ENCODE measurements at regions not wholly inside any gene's neighbourhood (a gene's known extent, or its start where the extent isn't known, plus 50 kb on each side); places are given as distances from the start of the nearest gene placed in this dataset.

- H3K4me3 ChIP-seq (ENCODE audit: low read length), result no peak overlapping the region
- no peak overlapping the region for H3K27ac ChIP-seq (ENCODE audit: low read length)
- no peak for DNase-seq (ENCODE audit: low read depth, low spot score)
- no peaks in the 10 kb centered on the region for H3K36me3 ChIP-seq (ENCODE audit: control insufficient read depth, insufficient read depth, low read length)
- H3K4me1 ChIP-seq (ENCODE audit: control insufficient read depth, insufficient read depth, low read length), result no peaks in the 10 kb centered on the region
- WGBS (ENCODE audit: insufficient coverage, insufficient read length), result no CpG with 5 or more reads among the region's 2 CpGs
- no peaks in the 10 kb centered on the region for H3K9me3 ChIP-seq (ENCODE audit: control insufficient read depth, insufficient read depth, low read length)
- no peaks in the 10 kb centered on the region for H3K27me3 ChIP-seq (ENCODE audit: control insufficient read depth, insufficient read depth, low read length)
These were observed 314.7 kb downstream of the PDGFC start for GRCh38 chr4:156656896-156657295.

GRCh38 chr4:156654410-156654809 is 317.2 kb downstream of the PDGFC start:
- H3K27me3 ChIP-seq (ENCODE audit: control insufficient read depth, insufficient read depth, low read length), result no peaks in the 10 kb centered on the region
- no peaks in the 10 kb centered on the region for H3K4me1 ChIP-seq (ENCODE audit: control insufficient read depth, insufficient read depth, low read length)
- DNase-seq (ENCODE audit: low read depth, low spot score), result no peak
- no peak overlapping the region for H3K27ac ChIP-seq (ENCODE audit: low read length)
- no CpG with 5 or more reads among the region's 5 CpGs for WGBS (ENCODE audit: insufficient coverage, insufficient read length)
- H3K9me3 ChIP-seq (ENCODE audit: control insufficient read depth, insufficient read depth, low read length), result no peaks in the 10 kb centered on the region
- H3K36me3 ChIP-seq (ENCODE audit: control insufficient read depth, insufficient read depth, low read length), result no peaks in the 10 kb centered on the region
- H3K4me3 ChIP-seq (ENCODE audit: low read length), result no peak overlapping the region

DNA sequence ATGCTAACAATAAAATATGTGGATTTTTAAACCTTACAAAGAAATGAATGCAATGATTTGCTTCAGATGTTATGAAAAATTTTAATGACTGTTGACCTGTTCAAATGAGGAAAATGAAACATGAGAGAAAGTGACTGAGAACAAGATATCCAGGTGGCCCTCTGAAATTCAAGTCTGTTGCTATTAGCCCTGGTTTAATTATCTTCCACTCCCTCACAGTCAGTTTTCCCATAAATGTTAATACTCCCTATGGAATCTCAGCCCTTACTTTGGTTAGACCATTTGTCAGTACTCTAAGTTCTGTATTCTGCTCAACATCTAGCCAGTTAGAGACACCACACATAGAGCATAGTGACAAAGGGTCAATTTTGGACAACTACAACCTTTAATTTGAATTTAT is 327.8 kb downstream of the PDGFC start:
- Histone ChIP-seq H3K27ac (ENCODE audit: low read length) (no peak overlapping the region), H3K4me3 (ENCODE audit: low read length) (no peak overlapping the region), H3K9me3 (ENCODE audit: control insufficient read depth, insufficient read depth, low read length) (no peaks in the 10 kb centered on the region), H3K36me3 (ENCODE audit: control insufficient read depth, insufficient read depth, low read length) (no peaks in the 10 kb centered on the region), H3K27me3 (ENCODE audit: control insufficient read depth, insufficient read depth, low read length) (no peaks in the 10 kb centered on the region), H3K4me1 (ENCODE audit: control insufficient read depth, insufficient read depth, low read length) (no peaks in the 10 kb centered on the region)
- DNase-seq (ENCODE audit: low read depth, low spot score), result no peak

DNA sequence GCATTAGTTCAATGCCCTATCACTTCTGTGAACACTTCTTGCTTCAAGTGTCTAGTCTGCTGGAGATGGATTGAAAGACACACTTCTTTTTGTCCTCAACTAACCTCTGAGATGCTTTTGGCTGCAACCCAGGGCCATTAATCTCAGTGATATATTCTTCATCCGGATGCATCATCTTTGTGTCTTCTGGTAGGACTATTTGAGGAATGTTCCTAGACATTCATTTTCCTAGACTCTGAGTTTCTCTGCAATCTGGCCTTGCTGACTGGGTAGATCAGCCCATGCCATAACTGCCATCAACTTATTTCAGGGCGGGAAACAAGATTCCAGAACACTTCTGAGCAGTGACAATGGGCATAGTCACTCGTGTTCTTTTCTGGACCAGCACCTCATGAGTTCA is 329.4 kb downstream of the PDGFC start:
- no peak overlapping the region for H3K27ac ChIP-seq (ENCODE audit: low read length)
- no peaks in the 10 kb centered on the region for H3K36me3 ChIP-seq (ENCODE audit: control insufficient read depth, insufficient read depth, low read length)
- no peaks in the 10 kb centered on the region for H3K27me3 ChIP-seq (ENCODE audit: control insufficient read depth, insufficient read depth, low read length)
- H3K4me1 ChIP-seq (ENCODE audit: control insufficient read depth, insufficient read depth, low read length), result no peaks in the 10 kb centered on the region
- no peaks in the 10 kb centered on the region for H3K9me3 ChIP-seq (ENCODE audit: control insufficient read depth, insufficient read depth, low read length)
- DNase-seq (ENCODE audit: low read depth, low spot score), result no peak
- WGBS (ENCODE audit: insufficient coverage, insufficient read length), result no CpG with 5 or more reads among the region's 3 CpGs
- no peak overlapping the region for H3K4me3 ChIP-seq (ENCODE audit: low read length)

DNA sequence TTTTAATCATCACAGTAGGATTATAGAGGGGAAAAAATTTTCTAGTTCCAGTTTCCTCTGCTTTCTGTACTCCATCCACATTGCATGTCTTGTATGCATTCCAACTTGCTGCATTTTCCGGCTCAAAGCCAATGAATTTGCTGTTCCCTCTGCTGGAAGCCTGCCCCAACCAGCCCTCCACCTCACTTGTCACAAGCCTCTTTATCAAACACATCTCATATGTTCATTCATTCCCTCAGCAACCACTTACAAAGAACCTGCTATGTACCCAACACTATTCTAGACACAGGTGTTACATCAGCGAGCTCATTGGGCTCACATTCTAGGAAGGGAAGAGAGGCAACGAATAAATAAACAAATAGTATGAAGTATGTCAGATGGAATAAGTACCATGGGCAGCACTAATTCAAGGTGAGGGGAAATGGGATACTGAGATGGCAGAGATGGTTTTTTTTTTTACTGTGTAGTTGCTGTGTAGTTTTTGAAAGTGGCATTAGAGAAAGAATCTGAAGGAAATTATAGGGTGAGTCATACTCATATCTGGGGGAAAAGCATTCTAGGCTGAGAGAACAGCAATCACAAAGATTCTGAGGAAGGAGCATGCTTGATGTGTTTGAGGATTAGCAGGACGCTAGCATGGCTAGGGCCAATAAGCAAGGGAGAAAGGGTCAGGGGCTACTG is 332.5 kb downstream of the PDGFC start:
- H3K36me3 ChIP-seq (ENCODE audit: control insufficient read depth, insufficient read depth, low read length), result no peaks in the 10 kb centered on the region
- no peaks in the 10 kb centered on the region for H3K27me3 ChIP-seq (ENCODE audit: control insufficient read depth, insufficient read depth, low read length)
- no CpG with 5 or more reads among the region's 4 CpGs for WGBS (ENCODE audit: insufficient coverage, insufficient read length)
- H3K27ac ChIP-seq (ENCODE audit: low read length), result no peak overlapping the region
- no peaks in the 10 kb centered on the region for H3K4me1 ChIP-seq (ENCODE audit: control insufficient read depth, insufficient read depth, low read length)
- no peak for DNase-seq (ENCODE audit: low read depth, low spot score)
- H3K9me3 ChIP-seq (ENCODE audit: control insufficient read depth, insufficient read depth, low read length), result no peaks in the 10 kb centered on the region
- no peak overlapping the region for H3K4me3 ChIP-seq (ENCODE audit: low read length)

- no CpG with 5 or more reads among the region's 5 CpGs for WGBS (ENCODE audit: insufficient coverage, insufficient read length)
- Histone ChIP-seq H3K36me3 (ENCODE audit: control insufficient read depth, insufficient read depth, low read length) (no peaks in the 10 kb centered on the region), H3K4me3 (ENCODE audit: low read length) (no peak overlapping the region), H3K27ac (ENCODE audit: low read length) (no peak overlapping the region), H3K9me3 (ENCODE audit: control insufficient read depth, insufficient read depth, low read length) (no peaks in the 10 kb centered on the region), H3K27me3 (ENCODE audit: control insufficient read depth, insufficient read depth, low read length) (no peaks in the 10 kb centered on the region), H3K4me1 (ENCODE audit: control insufficient read depth, insufficient read depth, low read length) (no peaks in the 10 kb centered on the region)
- DNase-seq (ENCODE audit: low read depth, low spot score), result no peak
These were observed 333.3 kb downstream of the PDGFC start for GRCh38 chr4:156638334-156638733.

- Histone ChIP-seq H3K36me3 (ENCODE audit: control insufficient read depth, insufficient read depth, low read length) (no peaks in the 10 kb centered on the region), H3K27ac (ENCODE audit: low read length) (no peak overlapping the region), H3K4me1 (ENCODE audit: control insufficient read depth, insufficient read depth, low read length) (no peaks in the 10 kb centered on the region), H3K27me3 (ENCODE audit: control insufficient read depth, insufficient read depth, low read length) (no peaks in the 10 kb centered on the region), H3K4me3 (ENCODE audit: low read length) (no peak overlapping the region), H3K9me3 (ENCODE audit: control insufficient read depth, insufficient read depth, low read length) (no peaks in the 10 kb centered on the region)
- WGBS (ENCODE audit: insufficient coverage, insufficient read length), result no CpG with 5 or more reads among the region's 4 CpGs
- no peak for DNase-seq (ENCODE audit: low read depth, low spot score)
These were observed 335.2 kb downstream of the PDGFC start for GRCh38 chr4:156636381-156636780.

GRCh38 chr4:156635051-156635450 is 336.5 kb downstream of the PDGFC start:
- no peak overlapping the region for H3K4me3 ChIP-seq (ENCODE audit: low read length)
- H3K9me3 ChIP-seq (ENCODE audit: control insufficient read depth, insufficient read depth, low read length), result no peaks in the 10 kb centered on the region
- no CpG with 5 or more reads among the region's 1 CpG for WGBS (ENCODE audit: insufficient coverage, insufficient read length)
- no peaks in the 10 kb centered on the region for H3K36me3 ChIP-seq (ENCODE audit: control insufficient read depth, insufficient read depth, low read length)
- no peaks in the 10 kb centered on the region for H3K4me1 ChIP-seq (ENCODE audit: control insufficient read depth, insufficient read depth, low read length)
- no peaks in the 10 kb centered on the region for H3K27me3 ChIP-seq (ENCODE audit: control insufficient read depth, insufficient read depth, low read length)
- no peak overlapping the region for H3K27ac ChIP-seq (ENCODE audit: low read length)
- DNase-seq (ENCODE audit: low read depth, low spot score), result no peak

DNA sequence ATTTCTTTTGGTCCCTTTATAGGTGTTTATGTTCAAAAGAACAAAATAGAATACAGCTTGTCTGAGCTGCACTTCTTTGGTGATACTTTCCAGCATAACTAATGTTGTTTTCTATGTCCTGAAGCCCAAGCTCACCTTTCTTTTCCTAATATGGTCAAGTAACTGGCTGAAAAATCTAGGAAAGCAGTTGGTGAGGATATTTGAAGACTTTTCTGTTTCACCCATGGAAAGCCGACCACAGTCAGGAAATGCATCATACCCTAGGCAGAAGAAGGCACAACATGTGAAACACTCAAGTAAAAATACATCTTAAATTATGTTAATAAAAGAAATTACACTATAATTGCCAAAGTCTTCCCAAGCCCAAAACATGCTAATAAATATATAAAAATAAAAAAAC is 337.0 kb downstream of the PDGFC start:
- no CpG with 5 or more reads among the region's 1 CpG for WGBS (ENCODE audit: insufficient coverage, insufficient read length)
- H3K9me3 ChIP-seq (ENCODE audit: control insufficient read depth, insufficient read depth, low read length), result no peaks in the 10 kb centered on the region
- H3K27me3 ChIP-seq (ENCODE audit: control insufficient read depth, insufficient read depth, low read length), result no peaks in the 10 kb centered on the region
- H3K27ac ChIP-seq (ENCODE audit: low read length), result no peak overlapping the region
- no peaks in the 10 kb centered on the region for H3K4me1 ChIP-seq (ENCODE audit: control insufficient read depth, insufficient read depth, low read length)
- no peaks in the 10 kb centered on the region for H3K36me3 ChIP-seq (ENCODE audit: control insufficient read depth, insufficient read depth, low read length)
- DNase-seq (ENCODE audit: low read depth, low spot score), result no peak
- H3K4me3 ChIP-seq (ENCODE audit: low read length), result no peak overlapping the region

GRCh38 chr4:156633847-156634246 is 337.8 kb downstream of the PDGFC start:
- no peak overlapping the region for H3K4me3 ChIP-seq (ENCODE audit: low read length)
- H3K9me3 ChIP-seq (ENCODE audit: control insufficient read depth, insufficient read depth, low read length), result no peaks in the 10 kb centered on the region
- H3K4me1 ChIP-seq (ENCODE audit: control insufficient read depth, insufficient read depth, low read length), result no peaks in the 10 kb centered on the region
- WGBS (ENCODE audit: insufficient coverage, insufficient read length), result no CpG with 5 or more reads among the region's 5 CpGs
- H3K36me3 ChIP-seq (ENCODE audit: control insufficient read depth, insufficient read depth, low read length), result no peaks in the 10 kb centered on the region
- DNase-seq (ENCODE audit: low read depth, low spot score), result no peak
- no peaks in the 10 kb centered on the region for H3K27me3 ChIP-seq (ENCODE audit: control insufficient read depth, insufficient read depth, low read length)
- H3K27ac ChIP-seq (ENCODE audit: low read length), result no peak overlapping the region

- no peak overlapping the region for H3K27ac ChIP-seq (ENCODE audit: low read length)
- H3K36me3 ChIP-seq (ENCODE audit: control insufficient read depth, insufficient read depth, low read length), result no peaks in the 10 kb centered on the region
- H3K4me3 ChIP-seq (ENCODE audit: low read length), result no peak overlapping the region
- no peaks in the 10 kb centered on the region for H3K9me3 ChIP-seq (ENCODE audit: control insufficient read depth, insufficient read depth, low read length)
- no peaks in the 10 kb centered on the region for H3K4me1 ChIP-seq (ENCODE audit: control insufficient read depth, insufficient read depth, low read length)
- WGBS (ENCODE audit: insufficient coverage, insufficient read length), result no CpG with 5 or more reads among the region's 3 CpGs
- H3K27me3 ChIP-seq (ENCODE audit: control insufficient read depth, insufficient read depth, low read length), result no peaks in the 10 kb centered on the region
- no peak for DNase-seq (ENCODE audit: low read depth, low spot score)
These were observed 342.7 kb downstream of the PDGFC start for GRCh38 chr4:156628858-156629257.

All from iPS DF 6.9 (cell line).